ENCODE measurements at regions not wholly inside any gene's neighbourhood (a gene's known extent, or its start where the extent isn't known, plus 50 kb on each side); places are given as distances from the start of the nearest gene placed in this dataset.

GRCh38 chr15:69554279-69554961 is 101.8 kb downstream of the RPLP1 start:
- Histone ChIP-seq H2AFZ (ENCODE audit: control insufficient read depth, low read length) (no peak overlapping the region), H3K4me1 (ENCODE audit: control insufficient read depth, extremely low read depth, insufficient read depth, low read length) (peaks cover 13% of the 10 kb centered on the region)

GRCh38 chr15:69555080-69555479 is 102.5 kb downstream of the RPLP1 start:
- Histone ChIP-seq H4K20me1 (ENCODE audit: control insufficient read depth, extremely low read depth, insufficient read depth, low read length) (no peaks in the 10 kb centered on the region), H3K36me3 (ENCODE audit: control insufficient read depth in 2 of 2, extremely low read depth in 1 of 2, insufficient read depth in 2 of 2, low read length in 2 of 2) (no peaks in the 10 kb centered on the region), H3K27ac (ENCODE audit: control insufficient read depth, insufficient read depth, low read length) (no peak overlapping the region), H3K79me2 (ENCODE audit: control insufficient read depth, insufficient read depth, low read length) (no peaks in the 10 kb centered on the region), H3K27me3 (ENCODE audit: control insufficient read depth, extremely low read depth, insufficient read depth, low read length) (no peaks in the 10 kb centered on the region), H2AFZ (ENCODE audit: control insufficient read depth, low read length) (no peak overlapping the region), H3K9me3 (ENCODE audit: control insufficient read depth, low read depth, low read length) (peaks cover 10% of the 10 kb centered on the region), H3K9me1 (ENCODE audit: control insufficient read depth, extremely low read depth, insufficient read depth, low read length) (no peaks in the 10 kb centered on the region), H3K9ac (ENCODE audit: control insufficient read depth, extremely low read depth, insufficient read depth, low read length) (no peak overlapping the region), H3K4me2 (ENCODE audit: control insufficient read depth, extremely low read depth, insufficient read depth, low read depth, low read length) (no peak overlapping the region), H3K4me3 (ENCODE audit: control insufficient read depth in 2 of 3, extremely low read depth in 1 of 3, insufficient read depth in 2 of 3, low read depth in 1 of 3, low read length in 3 of 3) (no peak overlapping the region), H3K4me1 (ENCODE audit: control insufficient read depth, extremely low read depth, insufficient read depth, low read length) (peaks cover 13% of the 10 kb centered on the region)
- dilution Hi-C loops (cut with MboI; ENCODE audit: extremely low pct_ligation_motif_present, low sequenced_read_pairs): no loop called here
- no peak for FAIRE-seq
- no peak for TF ChIP-seq CTCF (optimal IDR thresholded peaks at IDR 0.05 in 1 of 3, IDR thresholded peaks at IDR 0.05 in 1 of 3, conservative IDR thresholded peaks at IDR 0.05 in 1 of 3; ENCODE audit: extremely low read depth in 1 of 3, insufficient read depth in 2 of 3, low read length in 3 of 3)
- TF ChIP-seq EZH2 (IDR thresholded peaks at IDR 0.05; ENCODE audit: low read length): no peak
- no peak for DNase-seq (ENCODE audit: low read depth, low spot score)

More at GRCh38 chr15:69554279-69554961, 101.8 kb downstream of the RPLP1 start:
- Histone ChIP-seq H3K27ac (ENCODE audit: control insufficient read depth, insufficient read depth, low read length) (no peak overlapping the region), H3K4me3 (ENCODE audit: control insufficient read depth in 2 of 3, extremely low read depth in 1 of 3, insufficient read depth in 2 of 3, low read depth in 1 of 3, low read length in 3 of 3) (no peak overlapping the region), H3K27me3 (ENCODE audit: control insufficient read depth, extremely low read depth, insufficient read depth, low read length) (no peaks in the 10 kb centered on the region), H3K9me1 (ENCODE audit: control insufficient read depth, extremely low read depth, insufficient read depth, low read length) (no peaks in the 10 kb centered on the region), H3K79me2 (ENCODE audit: control insufficient read depth, insufficient read depth, low read length) (no peaks in the 10 kb centered on the region), H3K9me3 (ENCODE audit: control insufficient read depth, low read depth, low read length) (peaks cover 10% of the 10 kb centered on the region), H4K20me1 (ENCODE audit: control insufficient read depth, extremely low read depth, insufficient read depth, low read length) (no peaks in the 10 kb centered on the region), H3K36me3 (ENCODE audit: control insufficient read depth in 2 of 2, extremely low read depth in 1 of 2, insufficient read depth in 2 of 2, low read length in 2 of 2) (no peaks in the 10 kb centered on the region), H3K4me2 (ENCODE audit: control insufficient read depth, extremely low read depth, insufficient read depth, low read depth, low read length) (no peak overlapping the region), H3K9ac (ENCODE audit: control insufficient read depth, extremely low read depth, insufficient read depth, low read length) (no peak overlapping the region)
- DNase-seq (ENCODE audit: low read depth, low spot score) (no peak), FAIRE-seq (no peak)
- dilution Hi-C loops (cut with MboI; ENCODE audit: extremely low pct_ligation_motif_present, low sequenced_read_pairs): no loop called here
- TF ChIP-seq EZH2 (IDR thresholded peaks at IDR 0.05; ENCODE audit: low read length): no peak
- TF ChIP-seq CTCF (optimal IDR thresholded peaks at IDR 0.05 in 1 of 3, IDR thresholded peaks at IDR 0.05 in 1 of 3, conservative IDR thresholded peaks at IDR 0.05 in 1 of 3; ENCODE audit: extremely low read depth in 1 of 3, insufficient read depth in 2 of 3, low read length in 3 of 3): no peak

Measured in keratinocyte (primary cell).